T-helper 1 cell treated with Interleukin-12 subunit alpha and Interleukin-12 subunit beta and Interleukin-4 antibody, amounts not matched to agents 30 μg/mL and 1 μg/mL, for 36 hours (primary cell): ENCODE measurements at regions not wholly inside any gene's neighbourhood (a gene's known extent, or its start where the extent isn't known, plus 50 kb on each side); places are given as distances from the start of the nearest gene placed in this dataset.

Experiments used
- H3K27ac Mint-ChIP-seq: one replicate; pipeline ENCODE4 v1.8.0; 2021; ENCODE audit warnings: mild to moderate bottlenecking, mixed read lengths
- H3K27me3 Mint-ChIP-seq: one replicate; pipeline ENCODE4 v1.8.0; 2021; ENCODE audit warnings: low read depth, mixed read lengths
- H3K36me3 Mint-ChIP-seq: one replicate; pipeline ENCODE4 v1.8.0; 2021; ENCODE audit warnings: low read depth, mixed read lengths
- H3K4me1 Mint-ChIP-seq: one replicate; pipeline ENCODE4 v1.8.0; 2021; ENCODE audit warnings: low read depth, mixed read lengths
- H3K4me3 Mint-ChIP-seq: one replicate; pipeline ENCODE4 v1.8.0; 2021; ENCODE audit warnings: mild to moderate bottlenecking, moderate library complexity, mixed read lengths
- H3K9me3 Mint-ChIP-seq: one replicate; pipeline ENCODE4 v1.8.0; 2021; ENCODE audit warnings: mixed read lengths

- Mint-ChIP-seq H3K36me3 (no peaks in the 10 kb centered on the region), H3K27me3 (no peaks in the 10 kb centered on the region), H3K27ac (no peak overlapping the region), H3K4me3 (no peak overlapping the region), H3K9me3 (peaks cover 13% of the 10 kb centered on the region), H3K4me1 (no peaks in the 10 kb centered on the region)
These were observed 177.5 kb downstream of the AASDH start for GRCh38 chr4:56209767-56210166.

GRCh38 chr4:56208103-56208502, 179.2 kb downstream of the AASDH start:
- Mint-ChIP-seq H3K9me3 (peaks cover 13% of the 10 kb centered on the region), H3K27me3 (no peaks in the 10 kb centered on the region), H3K36me3 (no peaks in the 10 kb centered on the region), H3K4me3 (no peak overlapping the region), H3K27ac (no peak overlapping the region), H3K4me1 (no peaks in the 10 kb centered on the region)

- no peaks in the 10 kb centered on the region for H3K27me3 Mint-ChIP-seq
- no peaks in the 10 kb centered on the region for H3K4me1 Mint-ChIP-seq
- H3K4me3 Mint-ChIP-seq = no peak overlapping the region
- H3K36me3 Mint-ChIP-seq = no peaks in the 10 kb centered on the region
- H3K9me3 Mint-ChIP-seq = peaks cover 6% of the 10 kb centered on the region
- no peak overlapping the region for H3K27ac Mint-ChIP-seq
These were observed 181.0 kb downstream of the AASDH start for GRCh38 chr4:56206258-56206657.

GRCh38 chr4:56200275-56200674, 187.0 kb downstream of the AASDH start:
- Mint-ChIP-seq H3K4me3 (no peak overlapping the region), H3K27ac (no peak overlapping the region), H3K27me3 (no peaks in the 10 kb centered on the region), H3K9me3 (no peaks in the 10 kb centered on the region), H3K36me3 (no peaks in the 10 kb centered on the region), H3K4me1 (no peaks in the 10 kb centered on the region)

- H3K4me3 Mint-ChIP-seq = no peak overlapping the region
- peaks cover 4% of the 10 kb centered on the region for H3K27me3 Mint-ChIP-seq
- no peaks in the 10 kb centered on the region for H3K36me3 Mint-ChIP-seq
- H3K27ac Mint-ChIP-seq = no peak overlapping the region
- H3K4me1 Mint-ChIP-seq = no peaks in the 10 kb centered on the region
- no peaks in the 10 kb centered on the region for H3K9me3 Mint-ChIP-seq
These were observed 189.0 kb downstream of the AASDH start for GRCh38 chr4:56198265-56198664.

GRCh38 chr4:56197387-56197786, 189.9 kb downstream of the AASDH start:
- H3K4me3 Mint-ChIP-seq = no peak overlapping the region
- H3K27ac Mint-ChIP-seq = no peak overlapping the region
- peaks cover 4% of the 10 kb centered on the region for H3K27me3 Mint-ChIP-seq
- no peaks in the 10 kb centered on the region for H3K36me3 Mint-ChIP-seq
- no peaks in the 10 kb centered on the region for H3K9me3 Mint-ChIP-seq
- no peaks in the 10 kb centered on the region for H3K4me1 Mint-ChIP-seq

- no peak overlapping the region for H3K4me3 Mint-ChIP-seq
- H3K4me1 Mint-ChIP-seq = no peaks in the 10 kb centered on the region
- H3K36me3 Mint-ChIP-seq = no peaks in the 10 kb centered on the region
- H3K27ac Mint-ChIP-seq = no peak overlapping the region
- H3K9me3 Mint-ChIP-seq = peaks cover 5% of the 10 kb centered on the region
- peaks cover 4% of the 10 kb centered on the region for H3K27me3 Mint-ChIP-seq
These were observed 192.3 kb downstream of the AASDH start for GRCh38 chr4:56195025-56195424.

GRCh38 chr4:56191534-56191933, 195.8 kb downstream of the AASDH start:
- peaks cover 4% of the 10 kb centered on the region for H3K27me3 Mint-ChIP-seq
- no peaks in the 10 kb centered on the region for H3K36me3 Mint-ChIP-seq
- peaks cover 5% of the 10 kb centered on the region for H3K9me3 Mint-ChIP-seq
- H3K4me3 Mint-ChIP-seq = no peak overlapping the region
- H3K27ac Mint-ChIP-seq = no peak overlapping the region
- H3K4me1 Mint-ChIP-seq = no peaks in the 10 kb centered on the region

- peaks cover 3% of the 10 kb centered on the region for H3K4me1 Mint-ChIP-seq
- no peaks in the 10 kb centered on the region for H3K36me3 Mint-ChIP-seq
- H3K27me3 Mint-ChIP-seq = no peaks in the 10 kb centered on the region
- H3K4me3 Mint-ChIP-seq = no peak overlapping the region
- no peak overlapping the region for H3K27ac Mint-ChIP-seq
- H3K9me3 Mint-ChIP-seq = peaks cover 5% of the 10 kb centered on the region
These were observed 199.6 kb downstream of the AASDH start for GRCh38 chr4:56187688-56188087.

GRCh38 chr4:56186808-56187523, 200.3 kb downstream of the AASDH start:
- Mint-ChIP-seq H3K27me3 (no peaks in the 10 kb centered on the region), H3K4me1 (peaks cover 3% of the 10 kb centered on the region), H3K36me3 (no peaks in the 10 kb centered on the region), H3K9me3 (peaks cover 5% of the 10 kb centered on the region), H3K27ac (no peak overlapping the region), H3K4me3 (no peak overlapping the region)

- Mint-ChIP-seq H3K9me3 (no peaks in the 10 kb centered on the region), H3K4me3 (no peak overlapping the region), H3K4me1 (peaks cover 13% of the 10 kb centered on the region), H3K36me3 (no peaks in the 10 kb centered on the region), H3K27me3 (no peaks in the 10 kb centered on the region), H3K27ac (no peak overlapping the region)
These were observed 201.4 kb downstream of the AASDH start for GRCh38 chr4:56185901-56186300.

GRCh38 chr4:56184214-56184613, 203.1 kb downstream of the AASDH start:
- no peak overlapping the region for H3K27ac Mint-ChIP-seq
- H3K27me3 Mint-ChIP-seq = no peaks in the 10 kb centered on the region
- no peak overlapping the region for H3K4me3 Mint-ChIP-seq
- H3K4me1 Mint-ChIP-seq = peaks cover 15% of the 10 kb centered on the region
- no peaks in the 10 kb centered on the region for H3K9me3 Mint-ChIP-seq
- no peaks in the 10 kb centered on the region for H3K36me3 Mint-ChIP-seq

GRCh38 chr4:56183344-56183959, 203.8 kb downstream of the AASDH start:
- Mint-ChIP-seq H3K27ac (no peak overlapping the region), H3K27me3 (no peaks in the 10 kb centered on the region), H3K4me1 (peaks cover 15% of the 10 kb centered on the region), H3K36me3 (no peaks in the 10 kb centered on the region), H3K9me3 (no peaks in the 10 kb centered on the region), H3K4me3 (no peak overlapping the region)

GRCh38 chr4:56182356-56182755, 204.9 kb downstream of the AASDH start:
- Mint-ChIP-seq H3K4me1 (peaks cover 15% of the 10 kb centered on the region), H3K27me3 (no peaks in the 10 kb centered on the region), H3K9me3 (peaks cover 2% of the 10 kb centered on the region), H3K36me3 (no peaks in the 10 kb centered on the region), H3K27ac (no peak overlapping the region), H3K4me3 (no peak overlapping the region)

GRCh38 chr4:56181140-56181953, 205.9 kb downstream of the AASDH start:
- no peaks in the 10 kb centered on the region for H3K36me3 Mint-ChIP-seq
- peaks cover 3% of the 10 kb centered on the region for H3K27me3 Mint-ChIP-seq
- peaks cover 15% of the 10 kb centered on the region for H3K4me1 Mint-ChIP-seq
- peak overlapping the region; percentile 42 for H3K27ac Mint-ChIP-seq
- H3K4me3 Mint-ChIP-seq = no peak overlapping the region
- peaks cover 8% of the 10 kb centered on the region for H3K9me3 Mint-ChIP-seq
